T-helper 2 cell treated with Interferon-gamma antibody and Interleukin-4, amounts not matched to agents 5 μg/mL and 100 μg/mL, for 36 hours (primary cell): ENCODE measurements at regions not wholly inside any gene's neighbourhood (a gene's known extent, or its start where the extent isn't known, plus 50 kb on each side); places are given as distances from the start of the nearest gene placed in this dataset.
"Not testable (repeated sequence)": the region's sequence is repeated elsewhere in the genome, so short reads cannot be mapped to it uniquely, and the experiment has no call there.

ENCODE experiments used
- DNase-seq: peaks from one replicate; pipeline ENCODE4 v3.0.0; 2021; ENCODE audit warnings: low spot score
- H3K27ac Mint-ChIP-seq: one replicate; pipeline ENCODE4 v1.8.0; 2021; ENCODE audit warnings: mild to moderate bottlenecking, mixed read lengths
- H3K27me3 Mint-ChIP-seq: one replicate; pipeline ENCODE4 v1.8.0; 2021; ENCODE audit warnings: low read depth, mixed read lengths
- H3K36me3 Mint-ChIP-seq: one replicate; pipeline ENCODE4 v1.8.0; 2021; ENCODE audit warnings: low read depth, mixed read lengths
- H3K4me1 Mint-ChIP-seq: one replicate; pipeline ENCODE4 v1.8.0; 2021; ENCODE audit warnings: low read depth, mixed read lengths
- H3K4me3 Mint-ChIP-seq: one replicate; pipeline ENCODE4 v1.8.0; 2022; ENCODE audit warnings: mild to moderate bottlenecking, moderate library complexity, mixed read lengths
- H3K9me3 Mint-ChIP-seq: one replicate; pipeline ENCODE4 v1.8.0; 2021; ENCODE audit warnings: mixed read lengths

GRCh38 chr7:86130268-86130667 is 513.4 kb upstream of the GRM3 start:
- no peak overlapping the region for H3K27ac Mint-ChIP-seq
- H3K4me1 Mint-ChIP-seq, result no peaks in the 10 kb centered on the region
- DNase-seq, result no peak
- no peaks in the 10 kb centered on the region for H3K27me3 Mint-ChIP-seq
- peaks cover 20% of the 10 kb centered on the region for H3K9me3 Mint-ChIP-seq
- no peaks in the 10 kb centered on the region for H3K36me3 Mint-ChIP-seq
- no peak overlapping the region for H3K4me3 Mint-ChIP-seq

GRCh38 chr7:86123476-86123875 is 520.2 kb upstream of the GRM3 start:
- H3K9me3 Mint-ChIP-seq, result peaks cover 12% of the 10 kb centered on the region
- H3K4me1 Mint-ChIP-seq, result no peaks in the 10 kb centered on the region
- no peaks in the 10 kb centered on the region for H3K27me3 Mint-ChIP-seq
- H3K4me3 Mint-ChIP-seq, result no peak overlapping the region
- no peak overlapping the region for H3K27ac Mint-ChIP-seq
- H3K36me3 Mint-ChIP-seq, result no peaks in the 10 kb centered on the region
- no peak for DNase-seq

- H3K36me3 Mint-ChIP-seq, result no peaks in the 10 kb centered on the region
- no peak overlapping the region for H3K27ac Mint-ChIP-seq
- no peak for DNase-seq
- no peaks in the 10 kb centered on the region for H3K4me1 Mint-ChIP-seq
- no peaks in the 10 kb centered on the region for H3K27me3 Mint-ChIP-seq
- no peak overlapping the region for H3K4me3 Mint-ChIP-seq
- peaks cover 25% of the 10 kb centered on the region for H3K9me3 Mint-ChIP-seq
These were observed 549.5 kb upstream of the GRM3 start for GRCh38 chr7:86094166-86094669.

- H3K4me1 Mint-ChIP-seq, result no peaks in the 10 kb centered on the region
- H3K4me3 Mint-ChIP-seq, result no peak overlapping the region
- no peaks in the 10 kb centered on the region for H3K27me3 Mint-ChIP-seq
- DNase-seq, result no peak
- no peaks in the 10 kb centered on the region for H3K36me3 Mint-ChIP-seq
- H3K9me3 Mint-ChIP-seq, result peaks cover 34% of the 10 kb centered on the region
- no peak overlapping the region for H3K27ac Mint-ChIP-seq
These were observed 552.3 kb upstream of the GRM3 start for GRCh38 chr7:86091369-86091768.

GRCh38 chr7:86089455-86089854 is 554.3 kb upstream of the GRM3 start:
- H3K36me3 Mint-ChIP-seq, result no peaks in the 10 kb centered on the region
- no peak for DNase-seq
- H3K27ac Mint-ChIP-seq, result no peak overlapping the region
- no peaks in the 10 kb centered on the region for H3K27me3 Mint-ChIP-seq
- no peak overlapping the region for H3K4me3 Mint-ChIP-seq
- no peaks in the 10 kb centered on the region for H3K4me1 Mint-ChIP-seq
- H3K9me3 Mint-ChIP-seq, result peaks cover 42% of the 10 kb centered on the region

- H3K36me3 Mint-ChIP-seq, H3K27ac Mint-ChIP-seq, H3K4me1 Mint-ChIP-seq, DNase-seq, H3K27me3 Mint-ChIP-seq, H3K4me3 Mint-ChIP-seq: not testable (repeated sequence)
- H3K9me3 Mint-ChIP-seq, result peaks cover 41% of the 10 kb centered on the region
These were observed 579.1 kb upstream of the GRM3 start for GRCh38 chr7:86064572-86064971.

- no peak overlapping the region for H3K4me3 Mint-ChIP-seq
- DNase-seq, result no peak
- H3K27me3 Mint-ChIP-seq, result no peaks in the 10 kb centered on the region
- H3K27ac Mint-ChIP-seq, result no peak overlapping the region
- H3K9me3 Mint-ChIP-seq, result peaks cover 67% of the 10 kb centered on the region
- no peaks in the 10 kb centered on the region for H3K4me1 Mint-ChIP-seq
- H3K36me3 Mint-ChIP-seq, result no peaks in the 10 kb centered on the region
These were observed 585.1 kb upstream of the GRM3 start for GRCh38 chr7:86058649-86059048.

- no peak overlapping the region for H3K27ac Mint-ChIP-seq
- no peaks in the 10 kb centered on the region for H3K27me3 Mint-ChIP-seq
- H3K9me3 Mint-ChIP-seq, result peaks cover 29% of the 10 kb centered on the region
- DNase-seq, result no peak
- H3K4me3 Mint-ChIP-seq, result no peak overlapping the region
- no peaks in the 10 kb centered on the region for H3K36me3 Mint-ChIP-seq
- no peaks in the 10 kb centered on the region for H3K4me1 Mint-ChIP-seq
These were observed 592.8 kb upstream of the GRM3 start for GRCh38 chr7:86050918-86051317.

- Mint-ChIP-seq H3K36me3 (no peaks in the 10 kb centered on the region), H3K27me3 (no peaks in the 10 kb centered on the region), H3K4me1 (no peaks in the 10 kb centered on the region), H3K9me3 (peaks cover 26% of the 10 kb centered on the region), H3K4me3 (no peak overlapping the region), H3K27ac (no peak overlapping the region)
- no peak for DNase-seq
These were observed 593.8 kb upstream of the GRM3 start for GRCh38 chr7:86049910-86050309.

GRCh38 chr7:86045197-86045596 is 598.5 kb upstream of the GRM3 start:
- H3K9me3 Mint-ChIP-seq, result peaks cover 38% of the 10 kb centered on the region
- H3K27ac Mint-ChIP-seq, H3K4me1 Mint-ChIP-seq, H3K36me3 Mint-ChIP-seq, H3K27me3 Mint-ChIP-seq, H3K4me3 Mint-ChIP-seq, DNase-seq: not testable (repeated sequence)

GRCh38 chr7:86025807-86026206 is 617.9 kb upstream of the GRM3 start:
- H3K4me1 Mint-ChIP-seq, result no peaks in the 10 kb centered on the region
- no peaks in the 10 kb centered on the region for H3K36me3 Mint-ChIP-seq
- H3K27ac Mint-ChIP-seq, result no peak overlapping the region
- H3K27me3 Mint-ChIP-seq, result no peaks in the 10 kb centered on the region
- H3K4me3 Mint-ChIP-seq, result no peak overlapping the region
- no peak for DNase-seq
- H3K9me3 Mint-ChIP-seq, result peaks cover 44% of the 10 kb centered on the region

GRCh38 chr7:86013662-86014061 is 630.0 kb upstream of the GRM3 start:
- no peak for DNase-seq
- Mint-ChIP-seq H3K4me3 (no peak overlapping the region), H3K27me3 (no peaks in the 10 kb centered on the region), H3K9me3 (no peaks in the 10 kb centered on the region), H3K27ac (no peak overlapping the region), H3K4me1 (no peaks in the 10 kb centered on the region), H3K36me3 (no peaks in the 10 kb centered on the region)

- no peak for DNase-seq
- Mint-ChIP-seq H3K4me3 (no peak overlapping the region), H3K27ac (no peak overlapping the region), H3K4me1 (no peaks in the 10 kb centered on the region), H3K27me3 (no peaks in the 10 kb centered on the region), H3K9me3 (no peaks in the 10 kb centered on the region), H3K36me3 (no peaks in the 10 kb centered on the region)
These were observed 630.7 kb upstream of the GRM3 start for GRCh38 chr7:86012971-86013370.

- Mint-ChIP-seq H3K27me3 (no peaks in the 10 kb centered on the region), H3K27ac (no peak overlapping the region)
These were observed 634.8 kb upstream of the GRM3 start for GRCh38 chr7:86008898-86009297.

GRCh38 chr7:86006909-86007308 is 636.8 kb upstream of the GRM3 start:
- H3K4me3 Mint-ChIP-seq, result no peak overlapping the region
- no peaks in the 10 kb centered on the region for H3K36me3 Mint-ChIP-seq
- H3K9me3 Mint-ChIP-seq, result peaks cover 31% of the 10 kb centered on the region
- no peak overlapping the region for H3K27ac Mint-ChIP-seq
- no peaks in the 10 kb centered on the region for H3K27me3 Mint-ChIP-seq
- no peaks in the 10 kb centered on the region for H3K4me1 Mint-ChIP-seq
- DNase-seq, result no peak

More at GRCh38 chr7:86008898-86009297, 634.8 kb upstream of the GRM3 start:
- peaks cover 14% of the 10 kb centered on the region for H3K9me3 Mint-ChIP-seq
- H3K36me3 Mint-ChIP-seq, result no peaks in the 10 kb centered on the region
- no peaks in the 10 kb centered on the region for H3K4me1 Mint-ChIP-seq
- no peak for DNase-seq
- H3K4me3 Mint-ChIP-seq, result no peak overlapping the region
